ENCODE measurements at regions not wholly inside any gene's neighbourhood (a gene's known extent, or its start where the extent isn't known, plus 50 kb on each side); places are given as distances from the start of the nearest gene placed in this dataset.

DNA sequence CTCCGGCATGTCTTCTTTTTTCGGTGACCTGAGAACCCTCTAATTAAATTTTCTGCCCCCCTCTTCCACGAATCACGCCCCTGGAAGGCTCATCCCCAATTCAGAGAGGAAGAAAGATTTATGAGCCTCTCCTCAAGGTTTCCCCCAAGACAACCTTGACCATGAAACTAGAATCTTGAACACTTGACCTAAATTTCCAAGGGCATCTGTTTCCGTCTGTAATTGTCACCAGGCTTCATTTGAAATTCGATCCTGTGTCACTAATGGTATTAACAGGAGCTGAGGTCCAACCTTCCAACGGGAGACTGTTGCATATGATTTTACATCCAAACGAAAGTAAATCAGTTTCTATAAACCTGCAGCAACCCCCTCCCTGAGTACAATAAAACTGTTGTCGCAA is 139.9 kb upstream of the ZIC3 start:
- Mint-ChIP-seq H3K36me3 (peaks cover 0 to 4% (median 0%) of the 10 kb centered on the region in 3 donors), H3K27me3 (ENCODE audit: low read depth in 3 of 3) (peaks cover 12 to 29% (median 23%) of the 10 kb centered on the region in 3 donors), H3K4me3 (no peak overlapping the region), H3K4me1 (peaks cover 6 to 11% of the 10 kb centered on the region in 2 donors), H3K9me3 (peaks cover 0 to 6% (median 2%) of the 10 kb centered on the region in 6 donors), H3K27ac (no peak overlapping the region)
- DNase-seq, result no peak

DNA sequence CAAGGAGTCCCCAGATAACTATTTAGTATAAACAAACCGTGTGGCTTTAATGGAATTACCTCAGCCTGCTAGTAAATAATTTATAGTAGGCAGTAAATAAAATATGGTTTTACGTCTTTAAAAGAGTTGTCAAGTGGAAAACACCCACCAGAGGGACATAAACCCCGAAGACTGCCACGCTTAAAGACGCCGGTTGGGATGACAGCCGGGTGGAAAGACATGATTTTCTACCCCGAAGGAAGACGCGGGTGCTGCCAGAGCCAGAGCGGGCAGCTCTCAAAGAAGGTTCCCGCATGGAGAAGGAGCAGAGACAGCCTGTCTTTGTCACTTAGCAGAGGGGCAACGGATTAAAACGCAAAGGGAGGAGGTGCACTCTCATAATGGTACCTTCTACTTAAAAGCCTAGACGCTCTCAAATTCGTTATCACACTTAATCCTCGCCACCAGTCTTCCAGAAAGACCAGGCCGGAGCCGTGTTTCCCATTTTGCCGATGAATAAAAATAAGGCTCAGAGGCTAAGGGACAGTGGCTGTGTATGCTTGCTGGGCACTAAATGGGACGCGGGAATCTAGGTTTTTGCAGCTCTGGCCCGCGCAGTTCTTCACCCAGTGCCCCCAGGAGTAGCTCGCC is 140.5 kb upstream of the ZIC3 start:
- Mint-ChIP-seq H3K4me1 (peaks cover 6 to 11% of the 10 kb centered on the region in 2 donors), H3K27me3 (ENCODE audit: low read depth in 3 of 3) (peaks cover 12 to 32% (median 24%) of the 10 kb centered on the region in 3 donors), H3K9me3 (peaks cover 0 to 6% (median 2%) of the 10 kb centered on the region in 6 donors), H3K4me3 (no peak overlapping the region), H3K27ac (no peak overlapping the region), H3K36me3 (no peaks in the 10 kb centered on the region)
- no peak for DNase-seq

- no peak for DNase-seq
Observed at GRCh38 chrX:137424679-137425078, 141.2 kb upstream of the ZIC3 start.

GRCh38 chrX:137423241-137423640 is 142.7 kb upstream of the ZIC3 start:
- DNase-seq, result no peak
- H3K4me3 Mint-ChIP-seq, result no peak overlapping the region
- no peak overlapping the region for H3K27ac Mint-ChIP-seq
- peaks cover 8 to 24% (median 23%) of the 10 kb centered on the region in 3 donors for H3K27me3 Mint-ChIP-seq (ENCODE audit: low read depth in 3 of 3)
- H3K36me3 Mint-ChIP-seq, result no peaks in the 10 kb centered on the region
- peaks cover 0 to 6% (median 1%) of the 10 kb centered on the region in 6 donors for H3K9me3 Mint-ChIP-seq
- H3K4me1 Mint-ChIP-seq, result peaks cover 6 to 9% of the 10 kb centered on the region in 2 donors

More at GRCh38 chrX:137424679-137425078, 141.2 kb upstream of the ZIC3 start:
- H3K4me1 Mint-ChIP-seq, result peaks cover 6 to 11% of the 10 kb centered on the region in 2 donors
- peaks cover 0 to 6% (median 2%) of the 10 kb centered on the region in 6 donors for H3K9me3 Mint-ChIP-seq
- no peaks in the 10 kb centered on the region for H3K36me3 Mint-ChIP-seq
- no peak overlapping the region for H3K4me3 Mint-ChIP-seq
- H3K27ac Mint-ChIP-seq, result no peak overlapping the region
- peaks cover 8 to 32% (median 25%) of the 10 kb centered on the region in 3 donors for H3K27me3 Mint-ChIP-seq (ENCODE audit: low read depth in 3 of 3)

DNA sequence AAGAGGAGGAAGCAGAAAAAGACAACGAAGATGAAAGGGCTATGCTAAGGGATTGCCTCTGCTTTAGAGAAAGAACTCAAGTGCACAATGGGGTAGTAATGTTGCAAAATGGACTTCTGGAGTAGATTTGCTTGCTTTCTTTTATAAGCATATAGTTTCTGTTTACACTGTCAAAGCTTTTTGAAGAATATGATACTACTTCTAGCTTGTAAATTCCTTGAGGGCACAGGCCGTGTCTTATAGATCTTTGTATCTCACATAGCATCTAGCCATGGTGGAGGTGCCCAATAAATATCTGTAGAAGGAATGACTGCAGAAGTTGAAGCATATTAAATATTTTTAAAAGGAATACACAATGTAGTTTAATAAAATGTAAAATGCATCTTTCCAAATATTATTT is 147.8 kb upstream of the ZIC3 start:
- Mint-ChIP-seq H3K27me3 (ENCODE audit: low read depth in 3 of 3) (peaks cover 0 to 7% (median 6%) of the 10 kb centered on the region in 3 donors), H3K36me3 (no peaks in the 10 kb centered on the region), H3K27ac (no peak overlapping the region), H3K9me3 (peaks cover 0 to 2% (median 0%) of the 10 kb centered on the region in 6 donors), H3K4me3 (no peak overlapping the region), H3K4me1 (no peaks in the 10 kb centered on the region)
- DNase-seq, result no peak

DNA sequence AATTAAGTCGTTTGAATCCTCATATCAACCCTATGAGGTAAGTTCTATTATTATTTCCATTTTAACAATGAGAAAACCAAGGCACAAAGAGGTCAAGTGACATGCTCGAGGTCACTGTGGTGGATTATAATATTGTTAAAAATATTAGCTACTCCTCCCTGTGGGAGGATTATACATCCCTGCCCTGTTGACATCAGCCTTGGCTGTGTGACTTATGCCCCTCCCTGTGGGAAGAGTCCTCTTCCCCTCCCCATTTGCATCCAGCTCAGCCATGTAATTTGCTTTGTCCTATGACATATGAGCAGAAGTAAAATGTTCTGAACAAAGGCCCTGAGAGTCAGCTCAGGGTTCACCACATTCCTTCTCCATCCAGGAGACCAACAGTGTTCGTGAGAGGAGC is 152.7 kb upstream of the ZIC3 start:
- Mint-ChIP-seq H3K36me3 (no peaks in the 10 kb centered on the region), H3K4me3 (no peak overlapping the region), H3K27ac (no peak overlapping the region), H3K27me3 (ENCODE audit: low read depth in 3 of 3) (peaks cover 0 to 7% (median 2%) of the 10 kb centered on the region in 3 donors), H3K9me3 (peaks cover 0 to 4% (median 0%) of the 10 kb centered on the region in 6 donors), H3K4me1 (no peaks in the 10 kb centered on the region)
- no peak for DNase-seq

DNA sequence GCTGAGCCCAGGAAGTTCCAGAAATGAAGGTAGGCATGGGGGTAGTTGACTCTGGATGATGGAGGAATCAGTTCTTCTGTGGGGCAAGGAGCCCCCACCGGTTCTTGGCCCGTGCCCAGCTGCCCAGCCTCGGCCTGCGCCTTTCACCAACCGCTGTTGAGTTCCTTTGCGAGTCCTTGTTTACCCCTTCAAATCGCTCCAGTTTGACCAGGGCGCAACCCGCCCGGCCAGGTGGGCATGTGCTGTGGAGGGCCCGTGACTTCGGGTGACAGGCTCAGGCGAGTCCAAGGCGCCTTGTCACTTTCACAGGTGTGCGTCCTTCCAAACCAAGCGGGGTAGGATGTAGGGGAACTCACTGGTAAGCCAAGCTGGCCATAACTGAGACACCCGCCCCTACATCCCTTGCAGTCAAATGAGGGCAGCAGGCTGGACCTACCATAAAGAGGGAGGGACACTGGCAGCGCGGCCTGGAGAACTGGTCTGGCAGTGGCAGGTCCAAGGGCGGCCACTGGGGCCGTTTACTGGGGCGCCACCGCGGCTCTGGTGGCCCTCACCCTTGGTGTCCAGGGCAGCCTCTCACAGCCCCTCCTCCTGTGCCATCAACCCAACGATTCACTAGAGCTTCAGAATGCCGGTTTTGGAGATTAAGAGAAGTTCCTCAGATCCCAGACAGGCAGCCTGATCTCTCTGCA is 160.3 kb upstream of the ZIC3 start:
- Mint-ChIP-seq H3K9me3 (peaks cover 0 to 2% (median 0%) of the 10 kb centered on the region in 6 donors), H3K4me3 (no peak overlapping the region), H3K4me1 (no peaks in the 10 kb centered on the region), H3K27ac (no peak overlapping the region), H3K27me3 (ENCODE audit: low read depth in 3 of 3) (peaks cover 2 to 9% (median 4%) of the 10 kb centered on the region in 3 donors), H3K36me3 (no peaks in the 10 kb centered on the region)
- no peak for DNase-seq

- H3K4me1 Mint-ChIP-seq, result no peaks in the 10 kb centered on the region
- peaks cover 2 to 9% (median 2%) of the 10 kb centered on the region in 3 donors for H3K27me3 Mint-ChIP-seq (ENCODE audit: low read depth in 3 of 3)
- H3K36me3 Mint-ChIP-seq, result no peaks in the 10 kb centered on the region
- no peak overlapping the region for H3K4me3 Mint-ChIP-seq
- peaks cover 0 to 2% (median 0%) of the 10 kb centered on the region in 6 donors for H3K9me3 Mint-ChIP-seq
- no peak for DNase-seq
- H3K27ac Mint-ChIP-seq, result no peak overlapping the region
Observed at GRCh38 chrX:137401092-137401491, 164.8 kb upstream of the ZIC3 start.

GRCh38 chrX:137387646-137388045 is 178.3 kb upstream of the ZIC3 start:
- Mint-ChIP-seq H3K36me3 (no peaks in the 10 kb centered on the region), H3K27me3 (ENCODE audit: low read depth in 3 of 3) (peaks cover 2 to 5% (median 3%) of the 10 kb centered on the region in 3 donors), H3K9me3 (peaks cover 0 to 2% (median 0%) of the 10 kb centered on the region in 6 donors), H3K27ac (no peak overlapping the region), H3K4me3 (no peak overlapping the region), H3K4me1 (no peaks in the 10 kb centered on the region)
- DNase-seq, result no peak

DNA sequence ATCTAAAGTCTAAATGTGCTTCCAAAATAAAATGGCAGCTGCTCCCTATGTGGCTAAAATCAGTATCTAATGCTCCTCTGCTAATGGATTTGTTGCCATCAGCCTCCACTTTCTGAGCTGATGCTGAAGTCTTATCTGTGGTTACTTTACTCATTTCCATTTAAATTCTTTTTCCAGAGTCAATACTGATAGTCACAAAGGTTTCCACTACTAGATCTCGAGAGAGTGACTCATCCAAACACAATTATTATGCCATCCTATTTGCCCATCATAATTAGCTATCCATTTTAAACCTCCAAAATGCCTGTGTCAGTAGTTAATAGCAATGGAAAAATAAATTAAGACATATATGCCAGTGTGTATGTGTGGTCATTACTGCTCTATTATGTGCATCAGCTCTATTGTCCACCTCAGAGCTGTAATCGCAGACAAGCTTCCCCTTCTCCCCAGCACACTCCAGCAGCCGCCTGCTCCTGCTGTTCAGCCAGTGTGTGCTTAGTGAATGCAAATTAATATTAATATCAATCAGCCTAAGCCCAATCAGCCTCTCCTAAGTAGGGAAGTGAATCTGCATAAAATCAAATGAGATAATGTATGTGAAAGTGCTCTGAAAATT is 199.8 kb upstream of the ZIC3 start:
- Mint-ChIP-seq H3K4me1 (no peaks in the 10 kb centered on the region), H3K27me3 (ENCODE audit: low read depth in 3 of 3) (peaks cover 0 to 8% (median 2%) of the 10 kb centered on the region in 3 donors), H3K27ac (no peak overlapping the region), H3K9me3 (peaks cover 0 to 2% (median 0%) of the 10 kb centered on the region in 6 donors), H3K4me3 (no peak overlapping the region), H3K36me3 (no peaks in the 10 kb centered on the region)
- DNase-seq, result no peak

GRCh38 chrX:137363559-137363958 is 202.4 kb upstream of the ZIC3 start:
- H3K27me3 Mint-ChIP-seq (ENCODE audit: low read depth in 3 of 3), result peaks cover 3 to 10% (median 5%) of the 10 kb centered on the region in 3 donors
- H3K4me3 Mint-ChIP-seq, result no peak overlapping the region
- no peak for DNase-seq
- H3K27ac Mint-ChIP-seq, result no peak overlapping the region
- no peaks in the 10 kb centered on the region for H3K36me3 Mint-ChIP-seq
- no peaks in the 10 kb centered on the region for H3K4me1 Mint-ChIP-seq
- H3K9me3 Mint-ChIP-seq, result peaks cover 0 to 4% (median 0%) of the 10 kb centered on the region in 6 donors

DNA sequence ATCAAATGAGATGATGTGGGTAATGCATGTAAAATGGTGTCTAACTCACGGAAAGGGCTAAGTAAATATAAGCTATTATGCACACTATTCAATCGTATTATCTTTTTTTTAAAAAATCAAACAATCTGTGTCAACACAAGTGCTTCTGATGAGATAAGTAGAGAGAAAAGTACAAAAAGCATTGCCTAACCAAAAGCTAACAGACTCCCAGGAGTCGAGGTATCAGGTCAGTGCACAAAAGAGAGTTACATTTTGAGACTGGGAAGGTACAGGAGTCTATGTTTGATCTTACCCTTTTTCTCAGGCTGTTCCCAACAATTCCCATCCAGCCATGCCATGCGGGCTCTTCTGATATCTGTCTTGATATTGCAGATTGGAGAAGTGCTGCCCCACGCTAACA is 203.3 kb upstream of the ZIC3 start:
- H3K27me3 Mint-ChIP-seq (ENCODE audit: low read depth in 3 of 3), result peaks cover 3 to 10% (median 5%) of the 10 kb centered on the region in 3 donors
- peaks cover 0 to 4% (median 0%) of the 10 kb centered on the region in 6 donors for H3K9me3 Mint-ChIP-seq
- no peak overlapping the region for H3K27ac Mint-ChIP-seq

GRCh38 chrX:137354851-137355250 is 211.1 kb upstream of the ZIC3 start:
- no peak overlapping the region for H3K4me3 Mint-ChIP-seq

More for the DNA sequence above, 203.3 kb upstream of the ZIC3 start:
- H3K4me3 Mint-ChIP-seq, result no peak overlapping the region
- DNase-seq, result no peak
- H3K36me3 Mint-ChIP-seq, result no peaks in the 10 kb centered on the region
- H3K4me1 Mint-ChIP-seq, result no peaks in the 10 kb centered on the region

GRCh38 chrX:137353404-137353803 is 212.5 kb upstream of the ZIC3 start:
- Mint-ChIP-seq H3K36me3 (no peaks in the 10 kb centered on the region), H3K4me3 (no peak overlapping the region), H3K4me1 (no peaks in the 10 kb centered on the region), H3K27ac (no peak overlapping the region), H3K9me3 (peaks cover 0 to 3% (median 0%) of the 10 kb centered on the region in 6 donors), H3K27me3 (ENCODE audit: low read depth in 3 of 3) (peaks cover 0 to 2% (median 0%) of the 10 kb centered on the region in 3 donors)
- DNase-seq, result no peak

More at GRCh38 chrX:137354851-137355250, 211.1 kb upstream of the ZIC3 start:
- Mint-ChIP-seq H3K9me3 (peaks cover 0 to 5% (median 0%) of the 10 kb centered on the region in 6 donors), H3K36me3 (no peaks in the 10 kb centered on the region), H3K4me1 (no peaks in the 10 kb centered on the region), H3K27ac (no peak overlapping the region), H3K27me3 (ENCODE audit: low read depth in 3 of 3) (peaks cover 0 to 3% (median 2%) of the 10 kb centered on the region in 3 donors)
- DNase-seq, result no peak

All from immature natural killer cell (primary cell).